Thyroid gland (tissue), 4 donors: ENCODE measurements at regions not wholly inside any gene's neighbourhood (a gene's known extent, or its start where the extent isn't known, plus 50 kb on each side); places are given as distances from the start of the nearest gene placed in this dataset.

Source experiments
- CTCF ChIP-seq, 6 experiments: fragments of 200-600 bp in 3 of 6; fragments of 450-650 bp in 3 of 6; sonication (generic) in 3 of 6; IDR thresholded peaks; one replicate each; pipeline ENCODE4 v1.5.1; 2016 to 2019; ENCODE audit warnings: antibody characterized with exemption in 6 of 6, mild to moderate bottlenecking in 2 of 6, inconsistent platforms in 1 of 6, moderate library complexity in 1 of 6
- POLR2A ChIP-seq, 2 donors: fragments of 450-650 bp; IDR thresholded peaks; one replicate each; pipeline ENCODE4 v1.6.1; 2017; ENCODE audit warnings: antibody characterized with exemption in 2 of 2, mild to moderate bottlenecking in 2 of 2, moderate library complexity in 1 of 2

- no peak for TF ChIP-seq POLR2A (IDR thresholded peaks at IDR 0.05)
- no peak for TF ChIP-seq CTCF (IDR thresholded peaks at IDR 0.05)
Measured at GRCh38 chr1:109818271-109818987, 54.7 kb upstream of the EPS8L3 start.
